ENCODE measurements at regions not wholly inside any gene's neighbourhood (a gene's known extent, or its start where the extent isn't known, plus 50 kb on each side); places are given as distances from the start of the nearest gene placed in this dataset.
A peak's percentile ranks its signal among the peaks of the same experiment; 100 is the strongest.

- peak; percentile 62 for DNase-seq (ENCODE audit: insufficient read length, low spot score, missing footprints)
- Histone ChIP-seq H3K36me3 (ENCODE audit: insufficient read depth, low read length) (no peaks in the 10 kb centered on the region), H2AFZ (ENCODE audit: low read length) (peak overlapping the region; percentile 32), H4K20me1 (ENCODE audit: insufficient read depth, low read length) (no peaks in the 10 kb centered on the region), H3K4me1 (ENCODE audit: insufficient read depth, low read length) (peaks cover 36% of the 10 kb centered on the region), H3K27ac (ENCODE audit: low read depth, low read length) (no peak overlapping the region), H3K4me2 (ENCODE audit: insufficient read depth, low read length) (no peak overlapping the region), H3K9me3 (ENCODE audit: low read depth, low read length) (no peaks in the 10 kb centered on the region), H3K79me2 (ENCODE audit: insufficient read depth, low read length) (no peaks in the 10 kb centered on the region), H3K4me3 (ENCODE audit: insufficient read depth, low read length) (no peak overlapping the region), H3K27me3 (ENCODE audit: insufficient read depth, low read length) (no peaks in the 10 kb centered on the region)
- no peak for TF ChIP-seq CTCF (IDR thresholded peaks at IDR 0.05; ENCODE audit: extremely low read depth, low read depth, low read length)
Measured at GRCh38 chr2:42908518-42909200, 116.3 kb upstream of the HAAO start.

DNA sequence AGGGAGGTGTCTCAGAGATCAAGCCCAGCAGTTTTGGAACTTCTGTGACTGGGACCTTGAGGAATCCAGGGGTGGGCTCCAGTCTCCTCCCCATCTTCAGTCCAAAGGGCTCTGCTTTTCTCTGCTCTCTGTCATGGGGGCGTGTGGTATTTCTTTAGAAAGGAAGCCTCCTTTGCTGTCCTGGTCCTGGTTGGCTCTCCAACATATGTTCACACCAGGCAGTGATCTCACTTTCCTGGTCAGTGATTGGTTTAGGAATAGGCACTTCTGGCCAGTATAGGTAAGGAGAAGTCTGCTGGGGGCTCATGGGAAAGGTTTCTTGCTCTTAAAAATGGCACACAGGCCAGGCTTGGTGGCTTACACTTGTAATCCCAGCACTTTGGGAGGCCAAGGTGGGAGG is 115.5 kb upstream of the HAAO start:
- H3K27ac ChIP-seq (ENCODE audit: low read depth, low read length), result peak overlapping the region; percentile 81
- no peaks in the 10 kb centered on the region for H3K9me3 ChIP-seq (ENCODE audit: low read depth, low read length)
- H2AFZ ChIP-seq (ENCODE audit: low read length), result peak overlapping the region; percentile 27
- H3K4me2 ChIP-seq (ENCODE audit: insufficient read depth, low read length), result no peak overlapping the region
- H3K4me1 ChIP-seq (ENCODE audit: insufficient read depth, low read length), result peaks cover 44% of the 10 kb centered on the region
- TF ChIP-seq CTCF (IDR thresholded peaks at IDR 0.05; ENCODE audit: extremely low read depth, low read depth, low read length), result no peak
- no peaks in the 10 kb centered on the region for H3K79me2 ChIP-seq (ENCODE audit: insufficient read depth, low read length)
- H3K27me3 ChIP-seq (ENCODE audit: insufficient read depth, low read length), result no peaks in the 10 kb centered on the region
- H4K20me1 ChIP-seq (ENCODE audit: insufficient read depth, low read length), result no peaks in the 10 kb centered on the region
- H3K4me3 ChIP-seq (ENCODE audit: insufficient read depth, low read length), result no peak overlapping the region
- DNase-seq (ENCODE audit: insufficient read length, low spot score, missing footprints), result no peak
- H3K36me3 ChIP-seq (ENCODE audit: insufficient read depth, low read length), result no peaks in the 10 kb centered on the region

DNA sequence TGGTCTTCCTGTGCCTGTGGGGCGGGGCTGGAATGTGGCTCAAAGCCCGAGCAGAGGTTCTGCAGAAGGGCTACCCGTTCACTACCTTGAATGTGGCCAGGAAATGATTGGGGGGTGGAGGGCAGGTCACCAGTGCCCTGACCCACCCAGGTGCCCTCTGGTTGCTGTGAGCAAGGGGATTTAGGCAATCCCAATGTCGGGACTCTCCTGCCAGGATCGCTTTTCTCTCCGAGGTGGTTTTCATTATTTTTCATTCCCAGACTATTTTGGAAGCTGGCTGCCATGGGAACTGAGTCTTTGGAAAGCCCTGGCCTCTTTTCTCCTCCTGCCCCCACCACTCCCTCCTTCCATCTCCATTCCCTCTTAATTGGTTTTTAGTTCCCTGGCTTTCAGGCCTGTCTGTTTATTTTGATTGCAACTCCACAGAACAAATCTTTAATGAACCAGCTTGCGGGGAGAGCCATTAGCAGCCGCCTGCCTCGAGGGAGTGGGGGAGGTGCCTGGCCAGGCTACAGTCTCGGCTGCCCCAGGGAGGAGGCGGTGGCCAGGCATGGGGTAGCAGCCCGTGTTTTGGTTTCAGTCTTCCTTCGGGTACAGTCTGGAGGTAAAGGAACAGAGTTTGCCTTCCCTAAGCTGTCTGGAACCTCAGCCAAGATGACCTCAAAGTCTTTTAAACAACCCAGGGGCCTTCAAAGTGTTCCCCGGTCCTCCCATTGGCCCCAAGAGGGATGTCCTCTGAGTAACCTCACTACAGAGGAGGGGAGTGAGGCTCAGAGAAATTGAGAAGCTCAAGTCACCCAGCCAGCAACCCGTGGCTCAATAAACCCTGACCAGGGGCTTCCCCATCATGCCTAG is 114.4 kb upstream of the HAAO start:
- Histone ChIP-seq H3K9me3 (ENCODE audit: low read depth, low read length) (no peaks in the 10 kb centered on the region), H3K4me1 (ENCODE audit: insufficient read depth, low read length) (peaks cover 44% of the 10 kb centered on the region), H3K4me2 (ENCODE audit: insufficient read depth, low read length) (peak overlapping the region; percentile 71), H3K36me3 (ENCODE audit: insufficient read depth, low read length) (no peaks in the 10 kb centered on the region), H3K79me2 (ENCODE audit: insufficient read depth, low read length) (no peaks in the 10 kb centered on the region), H3K27me3 (ENCODE audit: insufficient read depth, low read length) (no peaks in the 10 kb centered on the region), H3K27ac (ENCODE audit: low read depth, low read length) (peak overlapping the region; percentile 81), H4K20me1 (ENCODE audit: insufficient read depth, low read length) (no peaks in the 10 kb centered on the region), H3K4me3 (ENCODE audit: insufficient read depth, low read length) (peak overlapping the region; percentile 45), H2AFZ (ENCODE audit: low read length) (peak overlapping the region; percentile 86)
- peak; percentile 86 for DNase-seq (ENCODE audit: insufficient read length, low spot score, missing footprints)
- TF ChIP-seq CTCF (IDR thresholded peaks at IDR 0.05; ENCODE audit: extremely low read depth, low read depth, low read length), result no peak

DNA sequence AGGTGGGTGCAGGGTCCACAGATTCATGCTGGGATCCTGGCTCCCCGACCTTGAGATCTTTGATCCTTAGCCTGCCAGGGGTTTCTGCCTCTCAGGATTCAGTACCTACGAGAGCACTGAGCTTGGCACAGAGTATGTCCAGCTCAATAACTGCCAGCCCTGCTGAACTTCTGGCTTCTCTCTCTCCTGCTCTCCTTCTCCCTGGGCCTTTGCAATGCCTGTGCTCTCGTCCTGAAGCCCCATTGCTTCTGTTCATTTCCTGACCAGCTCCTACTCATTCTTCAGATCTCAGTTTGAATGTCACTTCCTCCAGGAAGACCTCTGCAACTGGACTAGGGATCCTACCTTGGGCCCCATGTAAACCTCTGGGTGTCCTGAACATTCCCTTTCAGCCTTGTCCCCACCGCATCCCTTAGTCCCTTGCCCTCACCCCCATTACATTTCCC is 113.8 kb upstream of the HAAO start:
- Histone ChIP-seq H3K9me3 (ENCODE audit: low read depth, low read length) (no peaks in the 10 kb centered on the region), H2AFZ (ENCODE audit: low read length) (peak overlapping the region; percentile 86), H3K79me2 (ENCODE audit: insufficient read depth, low read length) (no peaks in the 10 kb centered on the region), H3K36me3 (ENCODE audit: insufficient read depth, low read length) (no peaks in the 10 kb centered on the region), H4K20me1 (ENCODE audit: insufficient read depth, low read length) (no peaks in the 10 kb centered on the region), H3K4me2 (ENCODE audit: insufficient read depth, low read length) (peak overlapping the region; percentile 71), H3K27me3 (ENCODE audit: insufficient read depth, low read length) (no peaks in the 10 kb centered on the region), H3K4me1 (ENCODE audit: insufficient read depth, low read length) (peaks cover 50% of the 10 kb centered on the region), H3K4me3 (ENCODE audit: insufficient read depth, low read length) (peak overlapping the region; percentile 45), H3K27ac (ENCODE audit: low read depth, low read length) (peak overlapping the region; percentile 81)
- DNase-seq (ENCODE audit: insufficient read length, low spot score, missing footprints), result no peak
- TF ChIP-seq CTCF (IDR thresholded peaks at IDR 0.05; ENCODE audit: extremely low read depth, low read depth, low read length), result no peak

Measured in osteoblast (primary cell).